BJ (cell line): ENCODE measurements at regions not wholly inside any gene's neighbourhood (a gene's known extent, or its start where the extent isn't known, plus 50 kb on each side); places are given as distances from the start of the nearest gene placed in this dataset.

Experiments used
- CTCF ChIA-PET: fragments of 350-600 bp; formaldehyde crosslinking; extraction: SDS; loops from one replicate; lab custom pipeline; 2021; ENCODE audit warnings: antibody characterized with exemption, inconsistent platforms; lab: Yijun Ruan, JAX
- POLR2A ChIA-PET: fragments of 300-600 bp; sonication (Branson Sonifier 250); formaldehyde crosslinking; extraction: SDS; loops from one replicate; lab custom pipeline; 2021; ENCODE audit warnings: antibody characterized with exemption; lab: Charles Lee
- DNase-seq: peaks from one replicate; pipeline ENCODE4 v3.0.0-alpha.2; 2011; ENCODE audit warnings: low read depth
- H3K27me3 ChIP-seq: 2 replicates; pipeline ENCODE4 v1.6.0; 2011; ENCODE audit warnings: low read length; ENCODE audit not compliant: control insufficient read depth, insufficient read depth
- H3K36me3 ChIP-seq: 2 replicates; pipeline ENCODE4 v1.5.1; 2011; ENCODE audit warnings: low read length; ENCODE audit not compliant: control insufficient read depth, insufficient read depth
- H3K4me3 ChIP-seq: 2 replicates; pipeline ENCODE4 v1.5.1; 2011; ENCODE audit warnings: low read depth, mild to moderate bottlenecking, control low read depth, low read length
- TF ChIP-seq, protein P1 (sequence below): IDR thresholded peaks from 2 replicates; pipeline ENCODE4 v1.5.1; 2011; ENCODE audit warnings: low read depth, mild to moderate bottlenecking, control low read depth, inconsistent platforms, low read length, moderate library complexity; ENCODE audit not compliant: insufficient read depth

GRCh38 chr7:82624337-82624736 is 180.8 kb upstream of the CACNA2D1 start:
- peak; percentile 81 for DNase-seq
- TF ChIP-seq, protein P1, sequence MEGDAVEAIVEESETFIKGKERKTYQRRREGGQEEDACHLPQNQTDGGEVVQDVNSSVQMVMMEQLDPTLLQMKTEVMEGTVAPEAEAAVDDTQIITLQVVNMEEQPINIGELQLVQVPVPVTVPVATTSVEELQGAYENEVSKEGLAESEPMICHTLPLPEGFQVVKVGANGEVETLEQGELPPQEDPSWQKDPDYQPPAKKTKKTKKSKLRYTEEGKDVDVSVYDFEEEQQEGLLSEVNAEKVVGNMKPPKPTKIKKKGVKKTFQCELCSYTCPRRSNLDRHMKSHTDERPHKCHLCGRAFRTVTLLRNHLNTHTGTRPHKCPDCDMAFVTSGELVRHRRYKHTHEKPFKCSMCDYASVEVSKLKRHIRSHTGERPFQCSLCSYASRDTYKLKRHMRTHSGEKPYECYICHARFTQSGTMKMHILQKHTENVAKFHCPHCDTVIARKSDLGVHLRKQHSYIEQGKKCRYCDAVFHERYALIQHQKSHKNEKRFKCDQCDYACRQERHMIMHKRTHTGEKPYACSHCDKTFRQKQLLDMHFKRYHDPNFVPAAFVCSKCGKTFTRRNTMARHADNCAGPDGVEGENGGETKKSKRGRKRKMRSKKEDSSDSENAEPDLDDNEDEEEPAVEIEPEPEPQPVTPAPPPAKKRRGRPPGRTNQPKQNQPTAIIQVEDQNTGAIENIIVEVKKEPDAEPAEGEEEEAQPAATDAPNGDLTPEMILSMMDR = no peak
- Histone ChIP-seq H3K36me3 (no peaks in the 10 kb centered on the region), H3K4me3 (no peak overlapping the region), H3K27me3 (no peaks in the 10 kb centered on the region)
- CTCF ChIA-PET = interaction anchor here (1.0 to 1.4 kb wide), 4 partner anchors 9 to 52 kb away, joined by 3 to 16 read pairs (median 3); no protein-coding TSS in a partner anchor
- POLR2A ChIA-PET = no interaction called here

DNA sequence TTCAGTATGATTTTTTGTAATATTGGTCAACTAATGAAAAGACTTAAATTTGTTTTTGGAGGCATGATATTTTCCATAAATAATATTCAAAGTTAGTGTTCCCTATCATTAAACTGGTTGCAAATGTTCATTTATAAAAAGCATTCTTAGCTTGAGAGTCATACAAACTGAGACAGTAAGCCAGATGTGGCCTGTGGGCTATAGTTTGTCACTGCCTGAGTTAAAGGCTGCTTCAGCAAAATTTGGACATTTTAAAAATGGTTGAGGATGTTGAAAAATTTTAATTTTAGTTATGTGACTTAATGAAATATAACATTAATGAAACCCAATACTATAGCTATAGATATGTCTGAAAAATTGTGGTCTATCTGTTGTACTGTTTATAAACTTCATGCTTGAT is 180.2 kb upstream of the CACNA2D1 start:
- Histone ChIP-seq H3K36me3 (no peaks in the 10 kb centered on the region), H3K27me3 (no peaks in the 10 kb centered on the region), H3K4me3 (no peak overlapping the region)
- POLR2A ChIA-PET = no interaction called here
- TF ChIP-seq, protein P1 = no peak
- CTCF ChIA-PET = interaction anchor here (1.0 to 1.4 kb wide), 4 partner anchors 9 to 51 kb away, joined by 3 to 16 read pairs (median 3); no protein-coding TSS in a partner anchor
- peak; percentile 26 for DNase-seq

DNA sequence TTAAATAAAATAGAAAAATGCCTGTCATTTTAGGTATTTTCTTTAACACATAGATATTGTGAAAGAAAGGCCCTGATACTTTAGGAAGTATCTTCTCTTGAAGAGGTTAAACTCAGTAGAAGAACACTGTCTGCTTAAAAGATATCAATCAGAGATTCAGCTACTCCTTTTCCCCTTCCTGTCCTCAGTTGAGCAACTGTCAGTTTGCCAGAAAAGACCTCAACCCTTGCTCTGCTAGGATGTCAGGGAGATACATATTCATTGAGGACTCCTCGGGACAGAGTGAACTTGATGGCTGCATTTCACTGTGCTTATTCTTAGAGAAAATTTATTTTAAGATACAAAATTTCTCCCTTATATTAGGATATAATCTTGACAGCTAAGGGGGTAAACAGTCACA is 173.6 kb upstream of the CACNA2D1 start:
- Histone ChIP-seq H3K27me3 (no peaks in the 10 kb centered on the region), H3K36me3 (no peaks in the 10 kb centered on the region), H3K4me3 (no peak overlapping the region)
- ChIA-PET CTCF (interaction anchor here (0.5 kb wide), 1 partner anchor 948 kb away, joined by 3 read pairs; no protein-coding TSS in a partner anchor), POLR2A (no interaction called here)
- DNase-seq = no peak
- TF ChIP-seq, protein P1 = no peak

DNA sequence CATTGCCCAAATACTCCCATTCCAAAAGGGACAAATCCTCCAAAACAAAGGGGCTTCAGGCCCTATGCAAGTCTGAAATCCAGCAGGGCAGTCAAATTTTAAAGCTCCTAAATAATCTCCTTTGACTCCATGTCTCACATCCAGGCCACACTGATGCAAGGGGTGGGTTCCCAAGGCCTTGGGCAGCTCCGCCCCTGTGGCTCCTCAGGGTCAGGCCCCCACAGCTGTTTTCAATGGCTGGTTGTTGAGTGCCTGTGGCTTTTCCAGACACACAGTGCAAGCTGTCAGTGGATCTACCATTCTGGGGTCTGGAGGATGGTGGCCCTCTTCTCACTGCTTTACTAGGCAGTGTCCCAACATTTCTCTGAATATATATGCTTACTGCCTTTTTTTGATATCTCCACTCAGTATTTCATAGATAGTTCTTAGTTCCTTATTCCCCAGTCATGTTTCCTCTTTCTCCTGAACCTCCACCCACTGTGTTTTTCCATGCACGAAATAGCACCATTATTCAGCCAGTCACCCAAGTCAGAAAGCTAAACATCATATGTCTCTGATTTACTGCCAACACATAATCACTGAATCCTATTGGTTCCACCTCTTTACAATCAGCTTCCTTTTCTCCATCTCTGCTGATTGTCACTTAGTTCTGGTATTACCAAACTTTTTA is 172.6 kb upstream of the CACNA2D1 start:
- DNase-seq = no peak
- CTCF ChIA-PET = interaction anchor here (0.7 to 0.9 kb wide), 2 partner anchors 10 to 124 kb away, joined by 3 to 5 read pairs; no protein-coding TSS in a partner anchor
- POLR2A ChIA-PET = no interaction called here
- TF ChIP-seq, protein P1 = no peak
- no peaks in the 10 kb centered on the region for H3K27me3 ChIP-seq
- no peaks in the 10 kb centered on the region for H3K36me3 ChIP-seq
- no peak overlapping the region for H3K4me3 ChIP-seq

GRCh38 chr7:82615527-82615926 is 171.9 kb upstream of the CACNA2D1 start:
- Histone ChIP-seq H3K36me3 (no peaks in the 10 kb centered on the region), H3K4me3 (no peak overlapping the region), H3K27me3 (no peaks in the 10 kb centered on the region)
- ChIA-PET CTCF (interaction anchor here (0.7 to 1.5 kb wide), 3 partner anchors 10 to 124 kb away, joined by 3 to 5 read pairs (median 3); no protein-coding TSS in a partner anchor), POLR2A (no interaction called here)
- TF ChIP-seq, protein P1 = no peak
- DNase-seq = no peak
